Fibroblast of mammary gland (primary cell): ENCODE measurements at regions not wholly inside any gene's neighbourhood (a gene's known extent, or its start where the extent isn't known, plus 50 kb on each side); places are given as distances from the start of the nearest gene placed in this dataset.
"Not testable (repeated sequence)": the region's sequence is repeated elsewhere in the genome, so short reads cannot be mapped to it uniquely, and the experiment has no call there.

ENCODE experiments used
- DNase-seq: peaks from one replicate; pipeline ENCODE4 v3.0.0-alpha.2; 2010; ENCODE audit warnings: low read depth
- H3K4me3 ChIP-seq: 2 replicates; pipeline ENCODE4 v1.5.1; 2011; ENCODE audit warnings: low read depth, mild to moderate bottlenecking, low read length, moderate library complexity; ENCODE audit not compliant: control insufficient read depth
- CTCF ChIP-seq: conservative IDR thresholded peaks from 2 replicates; pipeline ENCODE4 v1.5.1; 2011; ENCODE audit warnings: low read depth, low read length, inconsistent platforms; ENCODE audit not compliant: control insufficient read depth, insufficient read depth

- no peak overlapping the region for H3K4me3 ChIP-seq
- no peak for DNase-seq
- no peak for TF ChIP-seq CTCF
Measured at GRCh38 chr15:19992428-19992827, 549.2 kb downstream of the GOLGA6L6 start.

GRCh38 chr15:19988094-19988660 lies 553.4 kb downstream of the GOLGA6L6 start:
- no peak overlapping the region for H3K4me3 ChIP-seq
- DNase-seq, result no peak
- no peak for TF ChIP-seq CTCF

- H3K4me3 ChIP-seq, result no peak overlapping the region
- DNase-seq, result no peak
- no peak for TF ChIP-seq CTCF
Measured at GRCh38 chr15:19987389-19988048, 554.1 kb downstream of the GOLGA6L6 start.

GRCh38 chr15:19984101-19984500 lies 557.5 kb downstream of the GOLGA6L6 start:
- TF ChIP-seq CTCF, result no peak
- DNase-seq, result no peak
- H3K4me3 ChIP-seq, result no peak overlapping the region

- DNase-seq, result no peak
- H3K4me3 ChIP-seq, result no peak overlapping the region
- no peak for TF ChIP-seq CTCF
Measured at GRCh38 chr15:19974998-19975397, 566.6 kb downstream of the GOLGA6L6 start.

GRCh38 chr15:19973718-19974117 lies 567.9 kb downstream of the GOLGA6L6 start:
- H3K4me3 ChIP-seq, result no peak overlapping the region
- no peak for TF ChIP-seq CTCF
- DNase-seq, result no peak

GRCh38 chr15:19972582-19972981 lies 569.0 kb downstream of the GOLGA6L6 start:
- H3K4me3 ChIP-seq, DNase-seq: not testable (repeated sequence)

GRCh38 chr15:19965574-19965973 lies 576.0 kb downstream of the GOLGA6L6 start:
- not testable (repeated sequence) for H3K4me3 ChIP-seq, DNase-seq

GRCh38 chr15:19964480-19964879 lies 577.1 kb downstream of the GOLGA6L6 start:
- DNase-seq, H3K4me3 ChIP-seq: not testable (repeated sequence)
